HepG2 (cell line): ENCODE measurements at regions not wholly inside any gene's neighbourhood (a gene's known extent, or its start where the extent isn't known, plus 50 kb on each side); places are given as distances from the start of the nearest gene placed in this dataset.

ENCODE experiments used
- ATAC-seq: fragments of 200-7000 bp; cut with Tn5 transposase; 3 replicates; pipeline ENCODE4 v1.9.1; 2020; ENCODE audit warnings: mild to moderate bottlenecking, moderate library complexity
- BruUV-seq: library from RNA; stranded (reverse); fragments of 400-500 nt; replicated peaks from 2 replicates; lab custom pipeline; 2021; lab: Mats Ljungman, UMichigan
- CTCF ChIA-PET: fragments of 300-600 bp; formaldehyde crosslinking; extraction: SDS; loops from one replicate; lab custom pipeline; 2021; ENCODE audit warnings: low total read pairs, inconsistent platforms, low intra/inter-chr PET ratio; lab: Yijun Ruan, JAX
- POLR2A ChIA-PET: fragments of 350-600 bp; sonication (Branson Sonifier 250); formaldehyde crosslinking; loops from one replicate; lab custom pipeline; 2020; ENCODE audit warnings: antibody characterized with exemption, inconsistent platforms; lab: Yijun Ruan, JAX
- DNase-seq: peaks from one replicate; pipeline ENCODE4 v3.0.0-alpha.2; 2015; ENCODE audit warnings: low spot score
- FAIRE-seq: peaks from 3 replicates; lab custom pipeline; 2011; peaks lifted over from hg19 to GRCh38; lab: Jason Lieb, UNC
- H2AFZ ChIP-seq: one replicate; pipeline ENCODE4 v1.6.1; 2011; ENCODE audit warnings: low read length, inconsistent platforms
- H3K27ac ChIP-seq: fragments of 300-600 bp; 3 replicates; pipeline ENCODE4 v1.8.0; 2011; ENCODE audit warnings: mixed run types, mild to moderate bottlenecking, mixed read lengths, low read length, inconsistent platforms; ENCODE audit not compliant: insufficient read depth; ENCODE audit errors: extremely low read length
- H3K27me3 ChIP-seq, 2 experiments: fragments of 200-600 bp in 1 of 2; 2 replicates in 1 of 2; 3 replicates in 1 of 2; pipeline versions ENCODE4 v1.6.0 to v1.8.0; 2011; ENCODE audit warnings: low read length in 2 of 2, mild to moderate bottlenecking in 2 of 2, moderate library complexity in 2 of 2, inconsistent platforms in 1 of 2; ENCODE audit not compliant: insufficient read depth in 2 of 2, control insufficient read depth in 1 of 2
- H3K36me3 ChIP-seq, 2 experiments: fragments of 200-600 bp in 1 of 2; replicated peaks in 1 of 2; 2 replicates in 1 of 2; 3 replicates in 1 of 2; pipeline versions ENCODE4 v1.5.1 to v1.8.0; 2011; ENCODE audit warnings: low read length in 2 of 2, inconsistent platforms in 1 of 2; ENCODE audit not compliant: insufficient read depth in 2 of 2, control insufficient read depth in 1 of 2
- H3K4me1 ChIP-seq: 2 replicates; pipeline ENCODE4 v1.5.1; 2012; ENCODE audit warnings: low read length, inconsistent platforms; ENCODE audit not compliant: insufficient read depth
- H3K4me2 ChIP-seq: 2 replicates; pipeline ENCODE4 v1.6.0; 2011; ENCODE audit warnings: low read depth, low read length, inconsistent platforms
- H3K4me3 ChIP-seq, 3 experiments: fragments of 200-600 bp in 1 of 3; sonication (generic), shearing (Covaris generic) in 1 of 3; replicated peaks in 1 of 3; 2 replicates each; pipeline ENCODE4 v1.5.1; 2011 to 2016; ENCODE audit warnings: low read length in 3 of 3, inconsistent platforms in 2 of 3, low read depth in 2 of 3, mild to moderate bottlenecking in 2 of 3, control low read depth in 1 of 3, mixed read lengths in 1 of 3; ENCODE audit not compliant: insufficient read depth in 1 of 3
- H3K79me2 ChIP-seq: one replicate; pipeline ENCODE4 v1.6.1; 2011; ENCODE audit warnings: low read length, inconsistent platforms; ENCODE audit not compliant: insufficient read depth
- H3K9ac ChIP-seq: 2 replicates; pipeline ENCODE4 v1.6.0; 2011; ENCODE audit warnings: mild to moderate bottlenecking, low read depth, low read length, inconsistent platforms; ENCODE audit not compliant: insufficient read depth
- H3K9me3 ChIP-seq: 2 replicates; pipeline ENCODE4 v1.5.1; 2012; ENCODE audit warnings: mild to moderate bottlenecking, low read length
- H4K20me1 ChIP-seq: 2 replicates; pipeline ENCODE4 v1.6.0; 2011; ENCODE audit warnings: inconsistent platforms, mild to moderate bottlenecking, low read length, moderate library complexity; ENCODE audit not compliant: insufficient read depth
- ARHGAP35 ChIP-seq: sonication (generic); formaldehyde crosslinking; IDR thresholded peaks from 2 replicates; pipeline ENCODE4 v1.9.0; 2022; ENCODE audit warnings: mild to moderate bottlenecking, inconsistent platforms, moderate library complexity, missing genetic modification reagents, borderline replicate concordance
- CBX1 ChIP-seq: IDR thresholded peaks from one replicate; pipeline ENCODE4 v1.6.1; 2016; ENCODE audit warnings: antibody characterized with exemption, low read depth
- GLI4 ChIP-seq: sonication (generic); formaldehyde crosslinking; IDR thresholded peaks from 2 replicates; pipeline ENCODE4 v1.5.1; 2020; ENCODE audit warnings: missing genetic modification reagents, mild to moderate bottlenecking, moderate library complexity, borderline replicate concordance
- HCFC1 ChIP-seq: fragments of 150-350 bp; IDR thresholded peaks from 2 replicates; pipeline ENCODE4 v1.6.1; 2014; ENCODE audit warnings: low read depth, low read length
- IRX3 ChIP-seq: sonication (generic); formaldehyde crosslinking; IDR thresholded peaks from 2 replicates; pipeline ENCODE4 v1.8.1; 2023; ENCODE audit warnings: mild to moderate bottlenecking, low read depth, missing genetic modification reagents, borderline replicate concordance
- MEIS2 ChIP-seq: sonication (generic); formaldehyde crosslinking; IDR thresholded peaks from 2 replicates; pipeline ENCODE4 v1.9.0; 2021; ENCODE audit warnings: mild to moderate bottlenecking, missing genetic modification reagents
- RXRA ChIP-seq: sonication (generic); formaldehyde crosslinking; IDR thresholded peaks from 2 replicates; pipeline ENCODE4 v1.5.1; 2020; ENCODE audit warnings: missing genetic modification reagents
- SNRNP70 ChIP-seq: fragments of 200-400 bp; formaldehyde crosslinking; IDR thresholded peaks from 2 replicates; pipeline ENCODE4 v1.6.1; 2017; ENCODE audit warnings: mild to moderate bottlenecking, low read depth, low read length, moderate library complexity
- ZBTB37 ChIP-seq: sonication (generic); formaldehyde crosslinking; IDR thresholded peaks from 2 replicates; pipeline ENCODE4 v1.4.0; 2020; ENCODE audit warnings: mild to moderate bottlenecking, missing genetic modification reagents
- ZFP62 ChIP-seq: sonication (generic); formaldehyde crosslinking; IDR thresholded peaks from 2 replicates; pipeline ENCODE4 v1.4.0; 2020; ENCODE audit warnings: missing genetic modification reagents
- ZNF609 ChIP-seq: sonication (generic); formaldehyde crosslinking; IDR thresholded peaks from 2 replicates; pipeline ENCODE4 v1.4.0; 2020; ENCODE audit warnings: mild to moderate bottlenecking, missing genetic modification reagents, borderline replicate concordance
- ZNF629 ChIP-seq: sonication (generic); formaldehyde crosslinking; conservative IDR thresholded peaks from 2 replicates; pipeline ENCODE4 v1.5.0; 2020; ENCODE audit warnings: missing genetic modification reagents
- ZNF746 ChIP-seq: sonication (generic); formaldehyde crosslinking; IDR thresholded peaks from 2 replicates; pipeline ENCODE4 v1.8.0; 2022; ENCODE audit warnings: mild to moderate bottlenecking, missing genetic modification reagents
- ZZZ3 ChIP-seq: sonication (generic); formaldehyde crosslinking; IDR thresholded peaks from 2 replicates; pipeline ENCODE4 v1.4.0; 2020; ENCODE audit warnings: missing genetic modification reagents, mild to moderate bottlenecking, borderline replicate concordance
- WGBS: methylation state at CpG from one replicate; pipeline ENCODE4 v1.1.6; 2017; ENCODE audit warnings: low lambda C conversion rate; 5-methylcytosine and 5-hydroxymethylcytosine counted together
- in situ Hi-C: cut with HindIII; loops from 2 replicates; pipeline ENCODE4 v1.10.0; 2017; ENCODE audit warnings: low pct_unique_long_range_greater_than_20kb; ENCODE audit not compliant: extremely low pct_ligation_motif_present
- intact Hi-C: fragments of 100-400 bp; cut with micrococcal nuclease; formaldehyde crosslinking; loops from one replicate; pipeline ENCODE4 v1.10.0; 2022; ENCODE audit not compliant: unreplicated experiment
- TF ChIP-seq, protein P1 (sequence below): sonication (generic); formaldehyde crosslinking; conservative IDR thresholded peaks from 2 replicates; pipeline ENCODE4 v1.8.0; 2022; ENCODE audit warnings: low read depth, missing genetic modification reagents
- TF ChIP-seq, protein P2 (sequence below): sonication (generic); formaldehyde crosslinking; IDR thresholded peaks from 2 replicates; pipeline ENCODE4 v1.4.0; 2020; ENCODE audit warnings: missing genetic modification reagents
- TF ChIP-seq, protein P3 (sequence below): IDR thresholded peaks from 2 replicates; pipeline ENCODE4 v1.6.1; 2016; ENCODE audit warnings: mild to moderate bottlenecking, missing biosample characterization, missing genetic modification reagents

GRCh38 chr14:94863366-94863765 lies 93.5 kb upstream of the GSC start:
- in situ Hi-C loops (no loop called here), intact Hi-C loops (no loop called here)
- FAIRE-seq (no peak), DNase-seq (no peak), ATAC-seq (no peak)
- Histone ChIP-seq H3K27ac (no peak overlapping the region), H3K9me3 (no peaks in the 10 kb centered on the region), H3K79me2 (no peaks in the 10 kb centered on the region), H2AFZ (no peak overlapping the region), H3K36me3 (no peaks in the 10 kb centered on the region), H3K4me3 (no peak overlapping the region), H3K9ac (no peak overlapping the region), H3K27me3 (peaks cover 1 to 23% of the 10 kb centered on the region in 2 experiments; a peak in 1 of 5 replicates), H4K20me1 (no peaks in the 10 kb centered on the region), H3K4me1 (no peaks in the 10 kb centered on the region), H3K4me2 (no peak overlapping the region)
- POLR2A ChIA-PET = no interaction called here
- no TSS peak for BruUV-seq
- 31% methylated on average over 5 of the region's 5 CpGs for WGBS
- CTCF ChIA-PET = no interaction called here
- TF ChIP-seq HCFC1 (no peak), GLI4 (no peak), ZNF609 (no peak), ZZZ3 (CRISPR knock-in tag) (no peak), RXRA (no peak), ZNF629 (no peak), ZFP62 (CRISPR knock-in tag) (no peak), ZBTB37 (CRISPR knock-in tag) (no peak), ZNF746 (CRISPR knock-in tag) (no peak), IRX3 (CRISPR knock-in tag) (no peak), MEIS2 (CRISPR knock-in tag) (no peak), SNRNP70 (no peak), ARHGAP35 (CRISPR knock-in tag) (no peak), CBX1 (no peak)
- TF ChIP-seq, protein P1, sequence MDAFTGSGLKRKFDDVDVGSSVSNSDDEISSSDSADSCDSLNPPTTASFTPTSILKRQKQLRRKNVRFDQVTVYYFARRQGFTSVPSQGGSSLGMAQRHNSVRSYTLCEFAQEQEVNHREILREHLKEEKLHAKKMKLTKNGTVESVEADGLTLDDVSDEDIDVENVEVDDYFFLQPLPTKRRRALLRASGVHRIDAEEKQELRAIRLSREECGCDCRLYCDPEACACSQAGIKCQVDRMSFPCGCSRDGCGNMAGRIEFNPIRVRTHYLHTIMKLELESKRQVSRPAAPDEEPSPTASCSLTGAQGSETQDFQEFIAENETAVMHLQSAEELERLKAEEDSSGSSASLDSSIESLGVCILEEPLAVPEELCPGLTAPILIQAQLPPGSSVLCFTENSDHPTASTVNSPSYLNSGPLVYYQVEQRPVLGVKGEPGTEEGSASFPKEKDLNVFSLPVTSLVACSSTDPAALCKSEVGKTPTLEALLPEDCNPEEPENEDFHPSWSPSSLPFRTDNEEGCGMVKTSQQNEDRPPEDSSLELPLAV (CRISPR knock-in tag) = no peak
- TF ChIP-seq, protein P2, sequence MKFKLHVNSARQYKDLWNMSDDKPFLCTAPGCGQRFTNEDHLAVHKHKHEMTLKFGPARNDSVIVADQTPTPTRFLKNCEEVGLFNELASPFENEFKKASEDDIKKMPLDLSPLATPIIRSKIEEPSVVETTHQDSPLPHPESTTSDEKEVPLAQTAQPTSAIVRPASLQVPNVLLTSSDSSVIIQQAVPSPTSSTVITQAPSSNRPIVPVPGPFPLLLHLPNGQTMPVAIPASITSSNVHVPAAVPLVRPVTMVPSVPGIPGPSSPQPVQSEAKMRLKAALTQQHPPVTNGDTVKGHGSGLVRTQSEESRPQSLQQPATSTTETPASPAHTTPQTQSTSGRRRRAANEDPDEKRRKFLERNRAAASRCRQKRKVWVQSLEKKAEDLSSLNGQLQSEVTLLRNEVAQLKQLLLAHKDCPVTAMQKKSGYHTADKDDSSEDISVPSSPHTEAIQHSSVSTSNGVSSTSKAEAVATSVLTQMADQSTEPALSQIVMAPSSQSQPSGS (CRISPR knock-in tag) = no peak
- TF ChIP-seq, protein P3, sequence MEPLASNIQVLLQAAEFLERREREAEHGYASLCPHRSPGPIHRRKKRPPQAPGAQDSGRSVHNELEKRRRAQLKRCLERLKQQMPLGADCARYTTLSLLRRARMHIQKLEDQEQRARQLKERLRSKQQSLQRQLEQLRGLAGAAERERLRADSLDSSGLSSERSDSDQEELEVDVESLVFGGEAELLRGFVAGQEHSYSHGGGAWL = no peak
